Progenitor cell of endocrine pancreas (in vitro differentiated cells): ENCODE measurements at regions not wholly inside any gene's neighbourhood (a gene's known extent, or its start where the extent isn't known, plus 50 kb on each side); places are given as distances from the start of the nearest gene placed in this dataset.
"Not testable (repeated sequence)": the region's sequence is repeated elsewhere in the genome, so short reads cannot be mapped to it uniquely, and the experiment has no call there.

Experiments used
- DNase-seq: peaks from one replicate; pipeline ENCODE4 v3.0.0; 2021; ENCODE audit warnings: low spot score; ENCODE audit not compliant: unreplicated experiment
- H3K27ac Mint-ChIP-seq: 2 replicates; pipeline ENCODE4 v1.8.0; 2021; ENCODE audit warnings: mild to moderate bottlenecking, moderate library complexity, mixed read lengths
- H3K27me3 Mint-ChIP-seq: 2 replicates; pipeline ENCODE4 v1.8.0; 2021; ENCODE audit warnings: mixed read lengths
- H3K36me3 Mint-ChIP-seq: 2 replicates; pipeline ENCODE4 v1.8.0; 2022; ENCODE audit warnings: mixed read lengths; ENCODE audit not compliant: insufficient read depth
- H3K4me1 Mint-ChIP-seq: 2 replicates; pipeline ENCODE4 v1.8.0; 2021; ENCODE audit warnings: low read depth, mixed read lengths
- H3K4me3 Mint-ChIP-seq: 2 replicates; pipeline ENCODE4 v1.8.0; 2021; ENCODE audit warnings: low read depth, mild to moderate bottlenecking, moderate library complexity, mixed read lengths
- H3K9me3 Mint-ChIP-seq: 2 replicates; pipeline ENCODE4 v1.8.0; 2021; ENCODE audit warnings: low read depth, mixed read lengths
- CTCF ChIP-seq: fragments of 200-600 bp; sonication (generic); IDR thresholded peaks from one replicate; pipeline ENCODE4 v1.5.0; 2021; ENCODE audit warnings: antibody characterized with exemption, mild to moderate bottlenecking; ENCODE audit not compliant: unreplicated experiment

GRCh38 chr2:18046558-18047212, 168.2 kb downstream of the KCNS3 start:
- peaks cover 2% of the 10 kb centered on the region for H3K27me3 Mint-ChIP-seq
- H3K36me3 Mint-ChIP-seq = no peaks in the 10 kb centered on the region
- H3K9me3 Mint-ChIP-seq = no peaks in the 10 kb centered on the region
- DNase-seq = no peak
- H3K27ac Mint-ChIP-seq = no peak overlapping the region
- no peak for TF ChIP-seq CTCF
- H3K4me3 Mint-ChIP-seq = no peak overlapping the region
- peaks cover 2% of the 10 kb centered on the region for H3K4me1 Mint-ChIP-seq

- H3K4me3 Mint-ChIP-seq = no peak overlapping the region
- no peak for TF ChIP-seq CTCF
- no peaks in the 10 kb centered on the region for H3K9me3 Mint-ChIP-seq
- H3K4me1 Mint-ChIP-seq = peaks cover under 1% of the 10 kb centered on the region
- H3K36me3 Mint-ChIP-seq = no peaks in the 10 kb centered on the region
- H3K27ac Mint-ChIP-seq = no peak overlapping the region
- H3K27me3 Mint-ChIP-seq = peaks cover under 1% of the 10 kb centered on the region
- DNase-seq = no peak
Observed at GRCh38 chr2:18046017-18046416, 167.6 kb downstream of the KCNS3 start.

GRCh38 chr2:18045230-18045629, 166.8 kb downstream of the KCNS3 start:
- no peak for TF ChIP-seq CTCF
- H3K4me3 Mint-ChIP-seq = no peak overlapping the region
- H3K36me3 Mint-ChIP-seq = no peaks in the 10 kb centered on the region
- H3K27ac Mint-ChIP-seq = no peak overlapping the region
- no peaks in the 10 kb centered on the region for H3K9me3 Mint-ChIP-seq
- no peak for DNase-seq
- H3K4me1 Mint-ChIP-seq = no peaks in the 10 kb centered on the region
- no peaks in the 10 kb centered on the region for H3K27me3 Mint-ChIP-seq

- H3K27me3 Mint-ChIP-seq, H3K4me3 Mint-ChIP-seq, H3K36me3 Mint-ChIP-seq, DNase-seq, H3K27ac Mint-ChIP-seq, H3K4me1 Mint-ChIP-seq: not testable (repeated sequence)
- H3K9me3 Mint-ChIP-seq = peaks cover 38% of the 10 kb centered on the region
Observed at GRCh38 chr2:18017381-18017780, 138.9 kb downstream of the KCNS3 start.

GRCh38 chr2:18009891-18010290, 131.4 kb downstream of the KCNS3 start:
- H3K4me1 Mint-ChIP-seq = peaks cover 7% of the 10 kb centered on the region
- H3K27ac Mint-ChIP-seq = no peak overlapping the region
- no peaks in the 10 kb centered on the region for H3K27me3 Mint-ChIP-seq
- H3K9me3 Mint-ChIP-seq = no peaks in the 10 kb centered on the region
- DNase-seq = no peak
- TF ChIP-seq CTCF = no peak
- H3K36me3 Mint-ChIP-seq = no peaks in the 10 kb centered on the region
- no peak overlapping the region for H3K4me3 Mint-ChIP-seq

GRCh38 chr2:18005411-18005810, 126.9 kb downstream of the KCNS3 start:
- Mint-ChIP-seq H3K27ac (no peak overlapping the region), H3K27me3 (no peaks in the 10 kb centered on the region), H3K4me1 (peaks cover 7% of the 10 kb centered on the region), H3K4me3 (no peak overlapping the region), H3K36me3 (no peaks in the 10 kb centered on the region), H3K9me3 (peaks cover 5% of the 10 kb centered on the region)
- TF ChIP-seq CTCF = no peak
- no peak for DNase-seq
